ENCODE measurements at regions not wholly inside any gene's neighbourhood (a gene's known extent, or its start where the extent isn't known, plus 50 kb on each side); places are given as distances from the start of the nearest gene placed in this dataset.
"Not testable (repeated sequence)": the region's sequence is repeated elsewhere in the genome, so short reads cannot be mapped to it uniquely, and the experiment has no call there.

DNA sequence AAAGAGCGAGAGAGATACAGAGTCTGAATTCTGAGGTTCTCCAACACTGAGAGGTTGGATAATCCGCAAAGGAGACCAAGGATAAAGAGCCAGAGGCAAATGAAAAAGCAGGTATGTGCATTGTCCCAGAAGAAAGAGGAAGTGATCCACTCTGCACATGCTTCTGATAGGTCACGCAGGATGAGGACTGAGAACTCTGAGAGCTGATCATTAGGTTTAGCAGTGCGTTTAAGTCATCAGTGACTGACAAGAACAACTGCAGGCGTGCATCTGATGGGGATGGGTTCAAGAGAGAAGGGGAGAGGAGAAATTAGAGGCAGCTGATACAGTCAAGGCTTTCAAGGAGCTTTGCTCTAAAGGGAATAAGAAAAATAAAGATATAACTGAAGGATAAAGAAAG, 301.2 kb upstream of the SGK1 start:
- 85 to 94% (median 92%) methylated on average over 5 of the region's 5 CpGs for WGBS, 4 donors
- TF ChIP-seq, protein P1, sequence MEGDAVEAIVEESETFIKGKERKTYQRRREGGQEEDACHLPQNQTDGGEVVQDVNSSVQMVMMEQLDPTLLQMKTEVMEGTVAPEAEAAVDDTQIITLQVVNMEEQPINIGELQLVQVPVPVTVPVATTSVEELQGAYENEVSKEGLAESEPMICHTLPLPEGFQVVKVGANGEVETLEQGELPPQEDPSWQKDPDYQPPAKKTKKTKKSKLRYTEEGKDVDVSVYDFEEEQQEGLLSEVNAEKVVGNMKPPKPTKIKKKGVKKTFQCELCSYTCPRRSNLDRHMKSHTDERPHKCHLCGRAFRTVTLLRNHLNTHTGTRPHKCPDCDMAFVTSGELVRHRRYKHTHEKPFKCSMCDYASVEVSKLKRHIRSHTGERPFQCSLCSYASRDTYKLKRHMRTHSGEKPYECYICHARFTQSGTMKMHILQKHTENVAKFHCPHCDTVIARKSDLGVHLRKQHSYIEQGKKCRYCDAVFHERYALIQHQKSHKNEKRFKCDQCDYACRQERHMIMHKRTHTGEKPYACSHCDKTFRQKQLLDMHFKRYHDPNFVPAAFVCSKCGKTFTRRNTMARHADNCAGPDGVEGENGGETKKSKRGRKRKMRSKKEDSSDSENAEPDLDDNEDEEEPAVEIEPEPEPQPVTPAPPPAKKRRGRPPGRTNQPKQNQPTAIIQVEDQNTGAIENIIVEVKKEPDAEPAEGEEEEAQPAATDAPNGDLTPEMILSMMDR (IDR thresholded peaks at IDR 0.05): no peak
- TF ChIP-seq POLR2A (IDR thresholded peaks at IDR 0.05): no peak
- no peak for DNase-seq
- no peak overlapping the region for H3K27ac ChIP-seq
- no peak overlapping the region for H3K4me3 ChIP-seq
- H3K9me3 ChIP-seq (replicated peaks in 1 of 3): no peaks in the 10 kb centered on the region
- intact Hi-C loops (cut with DNase I): no loop called here
- H3K27me3 ChIP-seq: no peaks in the 10 kb centered on the region
- no peaks in the 10 kb centered on the region for H3K4me1 ChIP-seq (replicated peaks in 1 of 2)
- no peaks in the 10 kb centered on the region for H3K36me3 ChIP-seq (replicated peaks in 1 of 2)

DNA sequence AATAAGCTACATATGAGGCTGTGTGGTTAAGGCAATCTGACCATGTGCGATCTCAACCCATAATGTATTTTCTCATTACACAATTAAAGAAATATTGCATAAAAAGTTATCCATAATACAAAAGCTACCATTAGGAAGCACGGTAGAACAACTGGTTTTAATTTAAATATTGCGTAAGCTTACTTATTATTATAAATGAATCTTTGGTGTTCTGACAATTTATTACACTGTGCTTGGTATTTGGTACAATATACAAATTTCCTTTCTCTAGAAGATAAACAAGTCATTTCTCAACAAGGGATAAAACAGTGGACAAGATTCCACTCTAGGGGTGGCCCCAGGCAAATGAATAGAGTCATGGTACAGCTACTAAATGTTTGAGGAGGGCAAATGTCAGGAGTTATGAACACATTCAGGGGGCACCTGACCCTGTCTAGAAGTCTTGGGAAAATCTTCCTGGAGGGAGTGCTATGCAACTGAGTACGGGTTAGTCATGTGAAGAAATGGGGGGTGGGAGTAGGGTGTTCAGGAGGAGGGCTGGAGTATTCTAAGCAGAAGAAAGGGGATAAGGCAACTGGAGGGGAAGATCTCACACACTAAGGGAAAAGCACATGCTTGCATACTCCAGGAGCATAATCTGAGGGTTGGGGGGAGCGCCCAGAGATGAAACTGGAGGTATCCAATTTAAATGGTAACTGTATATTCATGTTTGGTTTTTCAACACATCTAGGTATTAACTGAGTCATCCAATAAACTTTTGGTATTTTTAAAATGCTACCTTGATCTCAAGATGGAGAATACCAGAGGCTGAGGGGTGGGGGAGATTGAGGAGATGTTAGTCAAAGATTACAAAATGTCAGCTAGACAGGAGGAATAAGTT, 296.9 kb upstream of the SGK1 start:
- no peak overlapping the region for H3K27ac ChIP-seq
- no peaks in the 10 kb centered on the region for H3K9me3 ChIP-seq (replicated peaks in 1 of 3)
- H3K4me1 ChIP-seq (replicated peaks in 1 of 2): no peaks in the 10 kb centered on the region
- H3K36me3 ChIP-seq (replicated peaks in 1 of 2): no peaks in the 10 kb centered on the region
- TF ChIP-seq, protein P1 (IDR thresholded peaks at IDR 0.05): no peak
- no peak for TF ChIP-seq POLR2A (IDR thresholded peaks at IDR 0.05)
- H3K27me3 ChIP-seq: no peaks in the 10 kb centered on the region
- intact Hi-C loops (cut with DNase I): no loop called here
- DNase-seq: no peak
- 84 to 88% (median 87%) methylated on average over 5 of the region's 5 CpGs for WGBS, 4 donors
- no peak overlapping the region for H3K4me3 ChIP-seq

DNA sequence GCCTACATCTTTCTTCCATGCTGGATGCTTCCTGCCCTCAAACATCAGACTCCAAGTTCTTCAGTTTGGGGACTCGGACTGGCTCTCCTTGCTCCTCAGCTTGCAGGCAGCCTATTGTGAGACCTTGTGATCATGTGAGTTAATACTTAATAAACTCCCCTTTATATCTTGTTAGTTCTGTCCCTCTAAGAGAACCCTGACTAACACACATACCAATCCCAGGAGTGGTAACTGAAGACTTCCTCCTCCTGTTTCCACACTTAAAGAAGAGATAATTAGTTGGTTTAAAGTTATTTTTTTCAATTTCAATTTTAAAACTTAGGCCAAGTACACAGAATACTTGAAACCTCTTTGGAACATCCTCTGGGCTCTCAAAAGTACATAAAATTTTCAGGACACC, 294.2 kb upstream of the SGK1 start:
- WGBS, 4 donors: 77 to 89% (median 84%) methylated on average over 1 of the region's 1 CpG
- H3K27me3 ChIP-seq; H3K36me3 ChIP-seq (replicated peaks in 1 of 2); H3K4me3 ChIP-seq; H3K9me3 ChIP-seq (replicated peaks in 1 of 3); intact Hi-C loops (cut with DNase I); DNase-seq; H3K4me1 ChIP-seq (replicated peaks in 1 of 2); H3K27ac ChIP-seq: not testable (repeated sequence)

DNA sequence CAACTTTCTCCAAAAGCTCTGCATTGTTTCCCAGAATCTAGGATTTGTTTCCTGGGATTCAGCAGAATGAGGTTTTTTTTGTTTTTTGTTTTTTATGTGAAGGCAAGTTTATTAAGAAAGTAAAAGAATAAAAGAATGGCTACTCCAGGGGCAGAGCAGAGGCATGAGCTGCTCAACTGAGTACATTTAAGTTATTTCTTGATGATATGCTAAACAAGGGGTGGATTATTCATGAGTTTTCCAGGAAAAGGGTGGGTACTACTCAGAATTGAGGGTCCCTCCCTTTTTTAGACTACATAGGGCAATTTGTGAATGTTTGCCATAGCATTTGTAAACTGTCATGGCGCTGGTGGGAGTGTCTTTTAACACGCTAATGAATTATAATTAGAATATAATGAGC, 292.5 kb upstream of the SGK1 start:
- intact Hi-C loops (cut with DNase I): no loop called here
- WGBS, 4 donors: 94 to 100% (median 97%) methylated on average over 2 of the region's 2 CpGs

More for the DNA sequence above, 292.5 kb upstream of the SGK1 start:
- TF ChIP-seq, protein P1 (IDR thresholded peaks at IDR 0.05): no peak
- TF ChIP-seq POLR2A (IDR thresholded peaks at IDR 0.05): no peak
- Histone ChIP-seq H3K27ac (no peak overlapping the region), H3K9me3 (replicated peaks in 1 of 3) (no peaks in the 10 kb centered on the region), H3K4me1 (replicated peaks in 1 of 2) (no peaks in the 10 kb centered on the region), H3K36me3 (replicated peaks in 1 of 2) (no peaks in the 10 kb centered on the region), H3K4me3 (no peak overlapping the region), H3K27me3 (no peaks in the 10 kb centered on the region)
- DNase-seq: no peak

All from adrenal gland (tissue), 9 donors.